K562 (cell line): ENCODE measurements at regions not wholly inside any gene's neighbourhood (a gene's known extent, or its start where the extent isn't known, plus 50 kb on each side); places are given as distances from the start of the nearest gene placed in this dataset.

Source experiments
- ATAC-seq: fragments of 200-7000 bp; cut with Tn5 transposase; 3 replicates; pipeline ENCODE4 v1.9.1; 2020; ENCODE audit warnings: moderate library complexity
- BruUV-seq: library from RNA; stranded (reverse); fragments of 400-500 nt; replicated peaks from 2 replicates; lab custom pipeline; 2021; lab: Mats Ljungman, UMichigan
- CTCF ChIA-PET: fragments of 300-600 bp; formaldehyde crosslinking; extraction: SDS; loops from one replicate; lab custom pipeline; 2021; ENCODE audit warnings: low intra/inter-chr PET ratio; lab: Yijun Ruan, JAX
- POLR2A ChIA-PET: fragments of 300-600, 350-650 bp; sonication (Branson Sonifier 250); formaldehyde crosslinking; extraction: SDS; loops from one replicate; lab custom pipeline; 2021; ENCODE audit warnings: antibody characterized with exemption, inconsistent platforms; lab: Yijun Ruan, JAX
- DNase-seq, 4 experiments: peaks; one replicate each; pipeline versions ENCODE4 v3.0.0 to v3.0.0-alpha.2; 2011 to 2018; ENCODE audit warnings: low spot score in 3 of 4, mixed read lengths in 3 of 4; ENCODE audit errors: extremely low read depth in 1 of 4
- FAIRE-seq: peaks from 2 replicates; lab custom pipeline; 2011; peaks lifted over from hg19 to GRCh38; lab: Jason Lieb, UNC
- H2AFZ ChIP-seq: 2 replicates; pipeline ENCODE4 v1.6.0; 2011; ENCODE audit warnings: low read depth, low read length, control low read depth, inconsistent platforms
- H3K27ac ChIP-seq: fragments of 200-600 bp; 3 replicates; pipeline ENCODE4 v1.8.0; 2011; ENCODE audit warnings: low read depth, mild to moderate bottlenecking, control low read depth, inconsistent platforms, low read length, moderate library complexity, mixed read lengths; ENCODE audit errors: extremely low read depth
- H3K27me3 ChIP-seq, 2 experiments: fragments of 300-600 bp in 1 of 2; 2 replicates in 1 of 2; 3 replicates in 1 of 2; pipeline versions ENCODE4 v1.6.0 to v1.8.0; 2011; ENCODE audit warnings: inconsistent platforms in 2 of 2, low read length in 2 of 2, mild to moderate bottlenecking in 1 of 2, mixed read lengths in 1 of 2, moderate library complexity in 1 of 2; ENCODE audit not compliant: control insufficient read depth in 2 of 2, insufficient read depth in 2 of 2
- H3K36me3 ChIP-seq: fragments of 300-600 bp; 3 replicates; pipeline ENCODE4 v1.8.0; 2011; ENCODE audit warnings: mild to moderate bottlenecking, low read length, inconsistent platforms; ENCODE audit not compliant: control insufficient read depth, insufficient read depth
- H3K4me1 ChIP-seq, 2 experiments: fragments of 200-600 bp in 1 of 2; replicated peaks in 1 of 2; 2 replicates in 1 of 2; 3 replicates in 1 of 2; pipeline versions ENCODE4 v1.5.1 to v1.8.0; 2011; ENCODE audit warnings: inconsistent platforms in 2 of 2, low read length in 2 of 2, mild to moderate bottlenecking in 1 of 2, mixed read lengths in 1 of 2, moderate library complexity in 1 of 2; ENCODE audit not compliant: control insufficient read depth in 2 of 2, insufficient read depth in 2 of 2
- H3K4me2 ChIP-seq: 2 replicates; pipeline ENCODE4 v1.6.1; 2011; ENCODE audit warnings: low read length, control low read depth, inconsistent platforms, mixed read lengths; ENCODE audit not compliant: insufficient read depth
- H3K4me3 ChIP-seq: fragments of 200-600 bp; sonication (generic), shearing (Covaris generic); 2 replicates; pipeline ENCODE4 v1.5.1; 2016; ENCODE audit warnings: control low read depth, inconsistent platforms
- H3K79me2 ChIP-seq: fragments of 200-600 bp; 3 replicates; pipeline ENCODE4 v1.8.0; 2011; ENCODE audit warnings: low read length, inconsistent platforms; ENCODE audit not compliant: control insufficient read depth, insufficient read depth
- H3K9ac ChIP-seq, 2 experiments: 2 replicates each; pipeline versions ENCODE4 v1.6.0 to v1.6.1; 2011; ENCODE audit warnings: low read depth in 2 of 2, low read length in 2 of 2, control low read depth in 1 of 2, inconsistent platforms in 1 of 2, mild to moderate bottlenecking in 1 of 2, mixed read lengths in 1 of 2; ENCODE audit not compliant: insufficient read depth in 1 of 2
- H3K9me1 ChIP-seq: one replicate; pipeline ENCODE4 v1.6.0; 2011; ENCODE audit warnings: inconsistent platforms, mild to moderate bottlenecking, low read length, moderate library complexity; ENCODE audit not compliant: control insufficient read depth, insufficient read depth
- H3K9me3 ChIP-seq: replicated peaks from 2 replicates; pipeline ENCODE4 v1.5.1; 2011; ENCODE audit warnings: low read depth, low read length, inconsistent platforms; ENCODE audit not compliant: control insufficient read depth, insufficient read depth
- H4K20me1 ChIP-seq: replicated peaks from 2 replicates; pipeline ENCODE4 v1.6.1; 2011; ENCODE audit warnings: low read length, inconsistent platforms, mixed read lengths; ENCODE audit not compliant: control insufficient read depth, insufficient read depth
- ATF4 ChIP-seq: fragments of 450-650 bp; formaldehyde crosslinking; IDR thresholded peaks from 2 replicates; pipeline ENCODE4 v1.4.0; 2022; ENCODE audit warnings: mild to moderate bottlenecking, moderate library complexity
- BRF1 ChIP-seq: IDR thresholded peaks from 3 replicates; pipeline ENCODE4 v1.6.1; 2011; ENCODE audit warnings: borderline replicate concordance, mild to moderate bottlenecking; ENCODE audit not compliant: insufficient read length; ENCODE audit errors: extremely low read depth
- E2F3 ChIP-seq: fragments of 250-450 bp; sonication (Bioruptor Pico); IDR thresholded peaks from 2 replicates; pipeline ENCODE4 v1.4.0; 2020; ENCODE audit warnings: mild to moderate bottlenecking
- ESRRB ChIP-seq: fragments of 250-450 bp; sonication (Bioruptor Pico); IDR thresholded peaks from 2 replicates; pipeline ENCODE4 v1.5.0; 2020; ENCODE audit warnings: mild to moderate bottlenecking, moderate library complexity, borderline replicate concordance
- GATAD2A ChIP-seq: fragments of 450-650 bp; IDR thresholded peaks from 2 replicates; pipeline ENCODE4 v1.6.1; 2017
- RAD51 ChIP-seq: fragments of 450-650 bp; IDR thresholded peaks from 2 replicates; pipeline ENCODE4 v1.7.1; 2016; ENCODE audit warnings: low read depth, mild to moderate bottlenecking, borderline replicate concordance
- SRSF9 ChIP-seq: fragments of 200-400 bp; formaldehyde crosslinking; IDR thresholded peaks from 2 replicates; pipeline ENCODE4 v1.6.1; 2017; ENCODE audit warnings: low read depth, low read length, borderline replicate concordance
- ZNF239 ChIP-seq: fragments of 250-450 bp; sonication (Bioruptor Pico); IDR thresholded peaks from 2 replicates; pipeline ENCODE4 v1.4.0; 2020; ENCODE audit warnings: mild to moderate bottlenecking
- WGBS: fragments of 100-300 bp; shearing (Covaris generic); methylation state at CpG from one replicate; pipeline ENCODE4 v1.1.6; 2016; ENCODE audit warnings: low coverage, mixed read lengths; ENCODE audit not compliant: insufficient coverage; ENCODE audit errors: missing lambda C conversion rate; 5-methylcytosine and 5-hydroxymethylcytosine counted together
- in situ Hi-C: fragments of 300-500 bp; cut with MboI; formaldehyde crosslinking; loops from 4 replicates; pipeline ENCODE4 v1.15.0; 2018; ENCODE audit warnings: inconsistent platforms, mixed read lengths
- intact Hi-C: fragments of 100-400 bp; cut with micrococcal nuclease; formaldehyde crosslinking; loops from 2 replicates; pipeline ENCODE4 v1.14.2; 2022
- TF ChIP-seq, protein P1 (sequence below): fragments of 450-650 bp; IDR thresholded peaks from one replicate; pipeline ENCODE4 v1.6.1; 2018; ENCODE audit warnings: mild to moderate bottlenecking, moderate library complexity; ENCODE audit not compliant: partially characterized antibody
- TF ChIP-seq, protein P2 (sequence below): fragments of 250-450 bp; sonication (Bioruptor Pico); IDR thresholded peaks from 2 replicates; pipeline ENCODE4 v1.8.0; 2021; ENCODE audit warnings: borderline replicate concordance, mild to moderate bottlenecking, moderate library complexity; ENCODE audit not compliant: poor library complexity, severe bottlenecking

- TF ChIP-seq RAD51, result no peak
- no peak for TF ChIP-seq ATF4 (CRISPR knock-in tag)
- no peak for TF ChIP-seq ZNF239 (CRISPR knock-in tag)
- TF ChIP-seq SRSF9, result no peak
Measured at GRCh38 chr6:108795814-108796213, 52.4 kb upstream of the ARMC2 start (continued).

DNA sequence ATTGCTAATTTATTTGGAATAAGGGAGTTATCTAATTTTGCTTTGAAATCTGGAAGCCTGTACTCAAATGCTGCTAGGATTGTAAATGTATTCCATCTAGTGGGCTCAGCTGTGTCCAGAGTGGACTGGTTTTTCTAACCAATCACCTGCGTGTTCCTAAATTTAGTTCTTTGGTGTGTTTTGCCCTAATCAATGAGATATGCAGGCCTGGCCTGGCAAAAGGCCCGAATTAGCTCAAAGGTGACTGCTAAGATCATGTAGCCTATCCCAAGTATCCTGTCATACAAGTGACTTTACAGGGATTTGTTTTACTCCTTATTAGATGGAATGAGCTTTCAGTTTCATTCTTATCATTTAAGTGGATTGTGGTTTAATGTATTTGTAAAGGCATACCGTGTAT lies 51.3 kb upstream of the ARMC2 start:
- in situ Hi-C loops, result no loop called here
- Histone ChIP-seq H3K27me3 (peaks cover 32% of the 10 kb centered on the region in 2 experiments; a peak in 4 of 5 replicates), H3K9me3 (no peaks in the 10 kb centered on the region), H3K36me3 (no peaks in the 10 kb centered on the region), H3K4me2 (no peak overlapping the region), H3K4me1 (no peaks in the 10 kb centered on the region; a peak in 2 of 5 replicates), H3K9me1 (no peaks in the 10 kb centered on the region), H4K20me1 (no peaks in the 10 kb centered on the region), H3K9ac (no peak overlapping the region), H3K79me2 (no peaks in the 10 kb centered on the region), H3K27ac (no peak overlapping the region), H2AFZ (no peak overlapping the region), H3K4me3 (no peak overlapping the region)
- FAIRE-seq, result no peak
- POLR2A ChIA-PET, result interaction anchor here (0.7 to 1.8 kb wide), 2 partner anchors 10 to 13 kb away, joined by 3 to 4 read pairs; no protein-coding TSS in a partner anchor
- CTCF ChIA-PET, result no interaction called here
- no peak for ATAC-seq
- no peak for DNase-seq
- TF ChIP-seq, protein P1, sequence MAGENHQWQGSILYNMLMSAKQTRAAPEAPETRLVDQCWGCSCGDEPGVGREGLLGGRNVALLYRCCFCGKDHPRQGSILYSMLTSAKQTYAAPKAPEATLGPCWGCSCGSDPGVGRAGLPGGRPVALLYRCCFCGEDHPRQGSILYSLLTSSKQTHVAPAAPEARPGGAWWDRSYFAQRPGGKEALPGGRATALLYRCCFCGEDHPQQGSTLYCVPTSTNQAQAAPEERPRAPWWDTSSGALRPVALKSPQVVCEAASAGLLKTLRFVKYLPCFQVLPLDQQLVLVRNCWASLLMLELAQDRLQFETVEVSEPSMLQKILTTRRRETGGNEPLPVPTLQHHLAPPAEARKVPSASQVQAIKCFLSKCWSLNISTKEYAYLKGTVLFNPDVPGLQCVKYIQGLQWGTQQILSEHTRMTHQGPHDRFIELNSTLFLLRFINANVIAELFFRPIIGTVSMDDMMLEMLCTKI, result no peak
- TF ChIP-seq ESRRB (CRISPR knock-in tag) (no peak), BRF1 (no peak), E2F3 (no peak), GATAD2A (no peak)
- TF ChIP-seq, protein P2, sequence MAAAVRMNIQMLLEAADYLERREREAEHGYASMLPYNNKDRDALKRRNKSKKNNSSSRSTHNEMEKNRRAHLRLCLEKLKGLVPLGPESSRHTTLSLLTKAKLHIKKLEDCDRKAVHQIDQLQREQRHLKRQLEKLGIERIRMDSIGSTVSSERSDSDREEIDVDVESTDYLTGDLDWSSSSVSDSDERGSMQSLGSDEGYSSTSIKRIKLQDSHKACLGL (CRISPR knock-in tag), result no peak
- WGBS, result 3% methylated on average over 3 of the region's 3 CpGs
- BruUV-seq, result no TSS peak
- intact Hi-C loops, result no loop called here
